ENCODE measurements at regions not wholly inside any gene's neighbourhood (a gene's known extent, or its start where the extent isn't known, plus 50 kb on each side); places are given as distances from the start of the nearest gene placed in this dataset.
"Not testable (repeated sequence)": the region's sequence is repeated elsewhere in the genome, so short reads cannot be mapped to it uniquely, and the experiment has no call there.

GRCh38 chr2:221997683-221998082 lies 301.1 kb downstream of the PAX3 start:
- DNase-seq = no peak

DNA sequence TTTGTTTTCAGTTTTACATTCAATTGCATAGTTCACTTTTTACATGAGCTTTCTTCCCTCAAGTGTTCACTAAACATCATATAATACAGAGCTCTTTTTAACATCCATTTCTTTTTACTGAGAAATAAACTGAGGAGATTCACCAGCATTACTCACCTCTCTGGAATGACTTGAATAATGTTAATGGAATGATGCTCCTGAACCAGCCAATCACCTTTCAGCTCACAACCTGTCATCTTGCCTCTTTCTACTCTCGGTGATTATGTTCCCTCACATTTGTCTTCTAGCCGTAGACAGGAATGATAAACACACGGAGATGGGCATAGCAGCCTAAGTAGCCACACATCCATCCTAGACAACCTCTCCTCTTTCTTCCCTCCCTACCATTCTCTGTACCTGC lies 301.7 kb downstream of the PAX3 start:
- DNase-seq = no peak

- DNase-seq = no peak
Observed at GRCh38 chr2:221994926-221995325, 303.9 kb downstream of the PAX3 start.

DNA sequence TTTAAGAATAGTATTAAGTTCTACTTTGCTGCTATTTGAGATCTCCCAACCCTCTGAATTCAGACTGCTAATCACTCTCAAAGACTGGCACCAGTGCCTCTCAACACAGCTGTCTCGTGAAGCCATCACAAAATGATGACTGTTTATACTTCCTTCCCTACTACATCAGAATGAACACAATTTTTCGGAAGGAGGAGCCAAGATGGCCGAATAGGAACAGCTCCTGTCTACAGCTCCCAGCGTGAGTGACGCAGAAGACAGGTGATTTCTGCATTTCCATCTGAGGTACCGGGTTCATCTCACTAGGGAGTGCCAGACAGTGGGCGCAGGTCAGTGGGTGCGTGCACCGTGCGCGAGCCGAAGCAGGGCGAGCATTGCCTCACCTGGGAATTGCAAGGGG lies 314.4 kb downstream of the PAX3 start:
- not testable (repeated sequence) for DNase-seq

GRCh38 chr2:221981912-221982470 lies 316.8 kb downstream of the PAX3 start:
- no peak for DNase-seq

DNA sequence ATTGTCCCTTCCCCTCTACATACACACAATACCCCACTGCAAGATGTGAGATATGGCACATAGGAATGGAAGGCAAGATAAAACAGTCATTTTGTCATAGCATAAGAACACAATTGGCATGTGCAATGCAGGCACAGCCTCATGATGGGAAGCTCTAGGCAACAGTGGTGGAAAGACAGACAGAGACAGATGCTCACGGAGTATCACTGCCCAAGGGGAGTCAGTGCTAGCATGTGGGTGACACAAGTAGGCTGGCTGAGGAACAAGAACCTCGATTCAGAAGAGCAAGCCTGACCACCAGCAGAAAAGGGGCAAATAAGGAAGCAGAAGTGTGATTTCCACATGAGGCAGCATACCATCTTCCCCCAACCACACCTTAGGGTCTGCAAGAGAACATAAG lies 323.6 kb downstream of the PAX3 start:
- no peak for DNase-seq

DNA sequence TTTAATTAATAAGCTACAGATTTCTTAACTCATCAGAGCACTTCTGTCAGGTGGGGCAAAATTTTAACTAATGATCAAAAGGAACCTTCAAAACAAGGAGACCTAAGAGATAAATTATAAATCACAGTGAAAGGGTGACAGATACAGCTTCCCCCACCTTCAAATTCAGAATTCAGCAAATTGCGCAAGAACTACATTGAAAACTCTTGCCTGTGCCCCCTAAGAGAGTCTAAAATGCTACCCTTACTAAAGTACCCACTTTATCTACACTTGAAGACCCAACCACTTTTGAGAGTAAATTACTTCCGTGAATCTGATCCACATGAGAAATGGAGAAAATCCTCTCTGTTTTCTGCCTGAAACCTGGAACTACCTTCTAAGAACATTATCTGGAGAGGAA lies 324.9 kb downstream of the PAX3 start:
- no peak for DNase-seq

DNA sequence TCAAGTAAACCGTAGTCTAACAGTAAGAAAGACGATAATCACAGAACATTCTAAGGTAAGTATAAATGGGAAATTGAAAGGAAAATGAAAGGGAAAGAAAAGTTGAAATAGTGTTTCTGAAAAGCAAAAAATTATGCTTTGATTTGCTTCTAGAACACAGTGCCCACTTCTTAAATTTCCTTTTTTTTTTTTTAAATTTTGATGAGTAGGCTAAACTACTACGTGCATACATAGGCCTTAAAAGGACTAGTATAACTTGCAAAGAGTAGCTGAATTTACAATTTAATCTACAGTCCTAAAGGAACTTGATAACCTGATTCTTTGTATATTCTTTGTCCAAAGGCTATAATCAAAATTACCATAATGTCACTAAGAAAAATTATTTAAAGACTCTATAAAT lies 325.3 kb downstream of the PAX3 start:
- DNase-seq = no peak

- no peak for DNase-seq
Observed at GRCh38 chr2:221972813-221973478, 325.9 kb downstream of the PAX3 start.

DNA sequence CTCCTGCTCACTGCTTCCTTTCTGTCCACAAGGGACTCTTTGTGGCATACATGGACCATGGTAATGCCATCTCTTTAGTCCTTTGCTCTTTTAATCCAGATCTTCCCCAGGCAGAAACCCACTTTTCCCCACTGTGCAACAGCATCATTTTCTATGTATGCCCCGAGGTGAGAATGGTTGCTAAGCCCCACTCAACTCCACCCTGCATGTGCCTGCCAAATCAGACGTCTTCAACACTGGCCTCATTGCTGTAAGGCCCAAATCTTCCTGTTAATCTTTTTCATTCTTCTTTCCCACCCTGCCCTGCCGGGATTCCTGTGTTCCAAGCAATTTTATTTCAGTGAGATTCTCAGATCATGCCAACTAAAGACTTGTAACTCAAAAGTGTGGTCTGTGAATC lies 328.4 kb downstream of the PAX3 start:
- DNase-seq = no peak

DNA sequence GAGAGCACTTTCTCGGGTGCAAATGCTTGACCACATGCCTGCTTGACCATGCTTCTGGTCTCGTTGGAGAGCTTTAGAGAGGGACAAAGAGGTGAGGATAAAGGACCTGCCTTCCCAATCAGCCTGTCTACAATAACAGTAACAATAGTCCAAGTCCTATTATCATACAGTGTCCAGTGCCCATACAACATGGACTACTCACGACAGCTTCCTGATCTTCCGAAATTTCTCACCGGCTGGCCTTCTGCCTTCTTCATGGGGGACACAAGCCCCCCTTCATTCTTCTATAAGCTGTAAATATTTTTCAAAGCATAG lies 329.0 kb downstream of the PAX3 start:
- DNase-seq = no peak

- peak; percentile 17 to 42 for DNase-seq
Observed at GRCh38 chr2:221969087-221969829, 329.5 kb downstream of the PAX3 start.

GRCh38 chr2:221962186-221962585 lies 336.6 kb downstream of the PAX3 start:
- DNase-seq = no peak

GRCh38 chr2:221961561-221961960 lies 337.2 kb downstream of the PAX3 start:
- no peak for DNase-seq

DNA sequence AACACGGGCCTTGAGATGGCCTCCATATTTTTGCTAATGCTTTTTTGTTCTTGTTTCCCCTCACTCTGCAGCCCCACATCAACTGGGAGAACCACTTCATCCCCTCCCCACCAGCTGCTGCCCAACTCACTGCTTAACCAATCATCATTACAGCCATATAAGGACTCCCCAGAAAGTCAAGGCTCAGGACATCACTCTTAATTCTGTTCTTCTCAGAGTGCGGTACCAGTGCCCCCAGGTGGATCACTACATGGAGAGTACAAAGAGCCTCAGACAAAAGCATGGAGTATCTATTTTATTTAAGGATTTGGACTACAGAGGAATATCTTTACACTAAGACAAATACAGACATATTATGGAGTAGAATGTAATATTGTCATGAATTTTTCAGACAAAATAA lies 340.6 kb downstream of the PAX3 start:
- no peak for DNase-seq

- no peak for DNase-seq
Observed at GRCh38 chr2:221948076-221948475, 350.7 kb downstream of the PAX3 start.

DNA sequence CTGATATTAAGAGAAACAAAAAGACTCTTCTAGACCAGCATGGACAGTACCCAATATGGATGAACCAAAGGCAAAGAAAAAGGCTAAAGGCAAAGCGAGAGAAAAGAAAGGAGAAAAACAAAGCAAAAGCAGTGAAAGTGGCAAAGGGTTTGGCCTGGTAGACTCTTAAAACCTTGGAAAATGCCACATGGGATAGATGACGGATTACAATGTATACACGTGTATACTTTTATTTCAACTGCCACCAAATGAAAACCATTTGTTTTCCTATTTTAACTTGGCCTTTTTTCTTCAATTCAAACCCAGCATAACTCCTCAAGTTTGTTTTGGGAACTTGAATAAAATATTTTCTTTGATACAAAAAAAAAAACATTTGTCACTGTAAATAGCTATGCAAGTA lies 354.3 kb downstream of the PAX3 start:
- not testable (repeated sequence) for DNase-seq

DNA sequence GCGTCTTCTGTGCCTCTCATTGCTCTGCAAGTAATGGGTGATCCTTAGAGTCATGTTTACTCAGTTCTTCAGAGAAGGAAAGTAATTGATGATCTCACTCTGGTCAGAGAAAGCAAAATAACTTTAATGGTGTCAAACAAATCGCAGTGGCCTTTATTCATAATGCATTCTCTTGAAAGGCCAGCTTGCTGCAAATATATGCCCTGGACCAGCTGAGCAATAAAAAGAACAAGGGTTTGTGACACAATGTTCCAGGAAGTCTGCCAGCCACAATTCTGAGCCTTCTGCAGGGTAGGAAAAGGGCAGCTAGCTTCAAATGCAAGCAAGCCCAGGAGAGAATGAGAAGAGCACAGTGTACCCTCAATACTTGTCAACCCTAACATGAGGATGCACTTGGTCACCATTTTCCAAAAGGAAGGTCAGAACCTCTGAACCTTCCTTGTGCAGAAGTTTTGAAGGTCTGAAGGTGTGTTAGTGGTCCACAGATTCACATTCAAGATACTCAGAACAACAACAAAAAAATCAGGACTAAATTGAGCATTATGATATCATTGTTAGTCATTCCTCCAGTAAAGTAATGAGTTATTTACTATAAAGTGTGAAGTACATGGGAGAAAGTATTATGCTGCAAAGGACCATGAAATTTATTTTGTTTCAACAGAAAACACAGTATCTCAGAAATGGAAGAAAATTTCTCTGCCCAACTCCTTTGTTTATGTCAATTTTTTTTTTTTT lies 355.6 kb downstream of the PAX3 start:
- no peak for DNase-seq

- DNase-seq = no peak
Observed at GRCh38 chr2:221931251-221931991, 359.3 kb upstream of the EPHA4 start.

- no peak for DNase-seq
Observed at GRCh38 chr2:221929259-221929658, 357.2 kb upstream of the EPHA4 start.

DNA sequence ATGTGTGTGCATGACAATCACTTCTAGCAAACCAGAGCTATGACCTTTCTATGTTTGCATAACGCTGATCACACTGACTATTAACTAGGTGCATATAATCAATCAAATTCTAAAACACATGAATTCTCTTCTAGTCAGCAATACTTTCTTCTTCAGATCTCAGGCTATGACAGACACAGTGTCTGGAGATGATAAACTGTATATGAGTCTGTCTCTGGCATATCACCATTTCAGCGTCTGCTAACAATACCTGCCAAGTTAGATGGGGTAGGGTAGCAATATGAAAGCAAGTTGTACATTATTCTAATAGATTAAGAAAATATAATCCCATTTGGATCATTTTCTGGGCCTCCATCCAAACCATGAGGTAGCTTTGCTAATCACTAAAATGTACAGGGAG lies 354.2 kb upstream of the EPHA4 start:
- DNase-seq = no peak

DNA sequence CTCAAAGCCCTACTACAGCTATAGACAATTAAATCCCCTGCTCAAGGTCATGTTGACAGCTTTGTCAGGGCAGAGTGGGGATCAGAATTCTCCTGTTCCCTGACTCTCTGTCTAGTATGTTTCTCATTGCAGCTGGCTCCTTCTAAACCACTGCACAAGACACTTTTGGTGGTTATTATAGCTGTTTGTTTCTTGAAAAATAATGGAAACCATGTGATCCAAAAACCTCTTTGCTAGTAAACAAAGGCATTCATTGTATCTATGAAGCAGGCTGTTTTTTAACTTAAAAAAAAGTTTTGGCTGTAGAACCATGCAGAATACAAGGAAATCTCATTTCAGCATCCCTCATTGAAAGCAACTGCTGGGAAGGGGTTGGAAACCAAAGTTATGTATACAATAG lies 352.5 kb upstream of the EPHA4 start:
- DNase-seq = no peak

GRCh38 chr2:221915926-221916325 lies 343.8 kb upstream of the EPHA4 start:
- DNase-seq = no peak

Measured in NCI-H446 (cell line).